NB4 (cell line): ENCODE measurements at regions not wholly inside any gene's neighbourhood (a gene's known extent, or its start where the extent isn't known, plus 50 kb on each side); places are given as distances from the start of the nearest gene placed in this dataset.

ENCODE experiments used
- MYC ChIP-seq: IDR thresholded peaks from 2 replicates; pipeline ENCODE4 v1.6.1; 2011; ENCODE audit warnings: low read depth, low read length
- POLR2A ChIP-seq: IDR thresholded peaks from 2 replicates; pipeline ENCODE4 v1.6.1; 2011; ENCODE audit warnings: mild to moderate bottlenecking; ENCODE audit not compliant: insufficient read length; ENCODE audit errors: extremely low read depth
- TF ChIP-seq, protein P1 (sequence below): IDR thresholded peaks from one replicate; pipeline ENCODE4 v1.5.1; 2012; ENCODE audit warnings: low read depth, low read length
- TF ChIP-seq, protein P2 (sequence below): IDR thresholded peaks from 2 replicates; pipeline ENCODE4 v1.6.1; 2011; ENCODE audit warnings: low read depth, low read length

DNA sequence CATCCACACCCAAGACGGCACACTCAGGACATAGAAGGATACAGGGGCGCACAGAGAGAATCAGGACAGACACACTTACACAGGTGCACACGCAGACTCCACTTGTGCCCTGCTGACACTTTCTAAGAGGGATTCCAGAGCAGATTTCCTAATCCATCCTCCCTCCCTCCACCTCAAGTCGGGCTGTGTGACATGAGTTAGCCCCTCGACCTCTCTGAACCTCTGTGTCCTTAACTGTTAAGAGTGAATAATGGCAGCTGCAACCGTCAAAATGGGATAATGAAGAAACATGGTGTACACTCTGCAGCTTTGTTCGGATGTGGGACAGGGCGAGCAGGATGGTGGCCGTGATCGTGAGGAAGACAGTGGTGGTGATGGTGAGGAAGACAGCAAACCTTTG is 100.1 kb downstream of the CPN2 start:
- TF ChIP-seq, protein P1, sequence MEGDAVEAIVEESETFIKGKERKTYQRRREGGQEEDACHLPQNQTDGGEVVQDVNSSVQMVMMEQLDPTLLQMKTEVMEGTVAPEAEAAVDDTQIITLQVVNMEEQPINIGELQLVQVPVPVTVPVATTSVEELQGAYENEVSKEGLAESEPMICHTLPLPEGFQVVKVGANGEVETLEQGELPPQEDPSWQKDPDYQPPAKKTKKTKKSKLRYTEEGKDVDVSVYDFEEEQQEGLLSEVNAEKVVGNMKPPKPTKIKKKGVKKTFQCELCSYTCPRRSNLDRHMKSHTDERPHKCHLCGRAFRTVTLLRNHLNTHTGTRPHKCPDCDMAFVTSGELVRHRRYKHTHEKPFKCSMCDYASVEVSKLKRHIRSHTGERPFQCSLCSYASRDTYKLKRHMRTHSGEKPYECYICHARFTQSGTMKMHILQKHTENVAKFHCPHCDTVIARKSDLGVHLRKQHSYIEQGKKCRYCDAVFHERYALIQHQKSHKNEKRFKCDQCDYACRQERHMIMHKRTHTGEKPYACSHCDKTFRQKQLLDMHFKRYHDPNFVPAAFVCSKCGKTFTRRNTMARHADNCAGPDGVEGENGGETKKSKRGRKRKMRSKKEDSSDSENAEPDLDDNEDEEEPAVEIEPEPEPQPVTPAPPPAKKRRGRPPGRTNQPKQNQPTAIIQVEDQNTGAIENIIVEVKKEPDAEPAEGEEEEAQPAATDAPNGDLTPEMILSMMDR = no peak
- TF ChIP-seq POLR2A (no peak), MYC (no peak)
- TF ChIP-seq, protein P2, sequence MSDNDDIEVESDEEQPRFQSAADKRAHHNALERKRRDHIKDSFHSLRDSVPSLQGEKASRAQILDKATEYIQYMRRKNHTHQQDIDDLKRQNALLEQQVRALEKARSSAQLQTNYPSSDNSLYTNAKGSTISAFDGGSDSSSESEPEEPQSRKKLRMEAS = no peak
